ENCODE measurements at regions not wholly inside any gene's neighbourhood (a gene's known extent, or its start where the extent isn't known, plus 50 kb on each side); places are given as distances from the start of the nearest gene placed in this dataset.

DNA sequence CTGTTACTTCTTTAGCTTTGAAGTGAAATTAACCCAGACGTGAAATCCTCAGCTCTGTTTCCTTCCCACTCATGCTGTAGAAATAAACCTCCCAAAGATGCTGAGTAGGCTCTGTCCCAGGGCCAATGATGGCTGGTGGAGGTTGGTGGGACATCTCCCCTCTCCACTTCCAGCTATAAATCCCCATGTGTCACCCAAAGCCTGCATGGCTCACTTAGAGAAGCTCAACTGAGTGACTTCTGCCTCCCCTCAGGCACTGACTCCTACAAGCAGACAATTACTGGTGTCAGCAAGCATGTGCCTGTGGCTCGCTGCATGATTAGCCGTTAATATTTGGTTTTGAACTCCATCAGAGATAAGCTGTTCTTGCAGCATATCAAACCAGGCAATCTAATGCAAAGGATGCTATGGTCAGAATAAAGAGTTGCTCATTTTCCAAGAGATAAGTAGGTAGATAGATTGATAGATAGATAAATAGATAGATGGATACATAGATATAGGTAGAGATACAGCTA, 569.5 kb upstream of the WWC1 start:
- Histone ChIP-seq H2AFZ (no peak overlapping the region), H3K9me3 (ENCODE audit: low read depth) (no peaks in the 10 kb centered on the region), H4K20me1 (ENCODE audit: insufficient read depth, poor library complexity, severe bottlenecking) (no peaks in the 10 kb centered on the region), H3K36me3 (replicated peaks; ENCODE audit: insufficient read depth, low read depth) (no peaks in the 10 kb centered on the region), H3K4me2 (no peak overlapping the region), H3K27ac (no peak overlapping the region), H3K4me1 (ENCODE audit: insufficient read depth) (no peaks in the 10 kb centered on the region), H3K4me3 (no peak overlapping the region), H3K27me3 (no peaks in the 10 kb centered on the region), H3K9me2 (replicated peaks; ENCODE audit: insufficient read depth) (no peaks in the 10 kb centered on the region), H3K79me2 (no peaks in the 10 kb centered on the region)
- TF ChIP-seq EZH2 (IDR thresholded peaks at IDR 0.05; ENCODE audit: borderline replicate concordance), result no peak
- TF ChIP-seq EZH2phosphoT487 (IDR thresholded peaks at IDR 0.05; ENCODE audit: low read depth, severe bottlenecking, unreplicated experiment), result no peak
- TF ChIP-seq, protein P1, sequence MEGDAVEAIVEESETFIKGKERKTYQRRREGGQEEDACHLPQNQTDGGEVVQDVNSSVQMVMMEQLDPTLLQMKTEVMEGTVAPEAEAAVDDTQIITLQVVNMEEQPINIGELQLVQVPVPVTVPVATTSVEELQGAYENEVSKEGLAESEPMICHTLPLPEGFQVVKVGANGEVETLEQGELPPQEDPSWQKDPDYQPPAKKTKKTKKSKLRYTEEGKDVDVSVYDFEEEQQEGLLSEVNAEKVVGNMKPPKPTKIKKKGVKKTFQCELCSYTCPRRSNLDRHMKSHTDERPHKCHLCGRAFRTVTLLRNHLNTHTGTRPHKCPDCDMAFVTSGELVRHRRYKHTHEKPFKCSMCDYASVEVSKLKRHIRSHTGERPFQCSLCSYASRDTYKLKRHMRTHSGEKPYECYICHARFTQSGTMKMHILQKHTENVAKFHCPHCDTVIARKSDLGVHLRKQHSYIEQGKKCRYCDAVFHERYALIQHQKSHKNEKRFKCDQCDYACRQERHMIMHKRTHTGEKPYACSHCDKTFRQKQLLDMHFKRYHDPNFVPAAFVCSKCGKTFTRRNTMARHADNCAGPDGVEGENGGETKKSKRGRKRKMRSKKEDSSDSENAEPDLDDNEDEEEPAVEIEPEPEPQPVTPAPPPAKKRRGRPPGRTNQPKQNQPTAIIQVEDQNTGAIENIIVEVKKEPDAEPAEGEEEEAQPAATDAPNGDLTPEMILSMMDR (IDR thresholded peaks at IDR 0.05; ENCODE audit: poor library complexity), result no peak
- 62% methylated on average over 3 of the region's 3 CpGs for WGBS (ENCODE audit: low lambda C conversion rate, missing lambda C conversion rate)
- no peak for DNase-seq (ENCODE audit: low spot score)

DNA sequence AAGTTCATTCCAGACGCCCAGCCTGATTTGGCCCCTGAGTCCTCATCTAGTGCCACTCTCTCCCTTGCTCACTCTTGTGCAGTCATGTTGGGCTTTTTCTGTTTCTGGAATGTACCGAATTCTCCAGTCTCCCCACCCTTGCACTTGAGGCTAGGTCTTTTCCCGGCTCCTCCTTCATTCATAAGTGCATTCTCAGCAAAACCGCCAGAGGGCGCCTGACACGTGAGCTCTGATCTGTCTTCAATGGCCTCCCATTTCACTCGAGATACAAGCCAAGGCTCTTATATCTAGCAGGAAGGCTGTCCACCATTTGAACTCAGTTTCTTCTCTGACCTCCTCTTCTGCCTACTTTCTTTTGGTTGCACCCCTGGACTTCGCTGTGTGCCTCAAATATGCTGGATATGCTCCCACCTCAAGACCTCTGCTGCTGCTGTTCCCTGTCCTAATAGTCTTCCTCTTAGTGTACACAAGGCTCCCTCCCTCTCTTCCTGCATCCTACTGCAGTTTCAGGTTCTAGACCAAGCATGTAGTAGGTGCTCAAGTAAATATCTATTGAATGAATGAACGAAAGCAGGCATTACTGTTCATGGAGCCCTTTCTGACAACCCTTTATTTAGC, 568.1 kb upstream of the WWC1 start:
- Histone ChIP-seq H4K20me1 (ENCODE audit: insufficient read depth, poor library complexity, severe bottlenecking) (no peaks in the 10 kb centered on the region), H3K4me1 (ENCODE audit: insufficient read depth) (no peaks in the 10 kb centered on the region), H3K79me2 (no peaks in the 10 kb centered on the region), H3K27ac (no peak overlapping the region), H3K36me3 (replicated peaks; ENCODE audit: insufficient read depth, low read depth) (no peaks in the 10 kb centered on the region), H3K4me3 (no peak overlapping the region), H3K9me3 (ENCODE audit: low read depth) (no peaks in the 10 kb centered on the region), H2AFZ (no peak overlapping the region), H3K4me2 (no peak overlapping the region), H3K9me2 (replicated peaks; ENCODE audit: insufficient read depth) (no peaks in the 10 kb centered on the region), H3K27me3 (no peaks in the 10 kb centered on the region)
- no peak for TF ChIP-seq EZH2phosphoT487 (IDR thresholded peaks at IDR 0.05; ENCODE audit: low read depth, severe bottlenecking, unreplicated experiment)
- TF ChIP-seq, protein P1 (IDR thresholded peaks at IDR 0.05; ENCODE audit: poor library complexity), result peak; percentile 87
- WGBS (ENCODE audit: low lambda C conversion rate, missing lambda C conversion rate), result 22% methylated on average over 9 of the region's 9 CpGs
- peak; percentile 85 for DNase-seq (ENCODE audit: low spot score)

DNA sequence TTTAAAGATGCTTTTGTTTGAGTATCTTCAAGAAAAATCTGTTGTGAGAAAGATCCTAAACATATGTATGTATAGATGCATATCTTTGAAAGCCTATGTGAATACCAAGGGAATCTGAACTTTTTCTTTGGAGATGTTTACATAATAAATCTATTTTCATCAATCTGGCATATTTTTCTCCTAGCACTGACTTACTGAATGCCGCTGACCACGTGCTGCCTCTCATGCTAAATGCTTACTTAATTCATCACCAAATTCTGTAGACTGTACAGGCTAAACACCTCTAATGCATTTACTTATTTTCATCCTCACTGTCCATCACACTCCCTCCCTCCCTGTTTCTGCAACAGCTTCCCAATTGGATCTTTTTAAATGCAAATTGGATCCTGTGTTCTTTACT, 566.2 kb upstream of the WWC1 start:
- TF ChIP-seq EZH2 (IDR thresholded peaks at IDR 0.05; ENCODE audit: borderline replicate concordance) (no peak), EZH2phosphoT487 (IDR thresholded peaks at IDR 0.05; ENCODE audit: low read depth, severe bottlenecking, unreplicated experiment) (no peak)
- TF ChIP-seq, protein P1 (IDR thresholded peaks at IDR 0.05; ENCODE audit: poor library complexity), result no peak
- no peak for DNase-seq (ENCODE audit: low spot score)
- H2AFZ ChIP-seq, result no peak overlapping the region
- H3K9me2 ChIP-seq (replicated peaks; ENCODE audit: insufficient read depth), result no peaks in the 10 kb centered on the region
- H3K27ac ChIP-seq, result no peak overlapping the region
- no peaks in the 10 kb centered on the region for H3K4me1 ChIP-seq (ENCODE audit: insufficient read depth)
- no peaks in the 10 kb centered on the region for H3K27me3 ChIP-seq
- H3K4me2 ChIP-seq, result no peak overlapping the region
- WGBS (ENCODE audit: low lambda C conversion rate, missing lambda C conversion rate), result 59% methylated on average over 2 of the region's 2 CpGs
- H3K36me3 ChIP-seq (replicated peaks; ENCODE audit: insufficient read depth, low read depth), result no peaks in the 10 kb centered on the region
- no peaks in the 10 kb centered on the region for H4K20me1 ChIP-seq (ENCODE audit: insufficient read depth, poor library complexity, severe bottlenecking)
- H3K4me3 ChIP-seq, result no peak overlapping the region
- H3K79me2 ChIP-seq, result no peaks in the 10 kb centered on the region
- no peaks in the 10 kb centered on the region for H3K9me3 ChIP-seq (ENCODE audit: low read depth)

Measured in hepatocyte (in vitro differentiated cells).